ENCODE measurements at regions not wholly inside any gene's neighbourhood (a gene's known extent, or its start where the extent isn't known, plus 50 kb on each side); places are given as distances from the start of the nearest gene placed in this dataset.

DNA sequence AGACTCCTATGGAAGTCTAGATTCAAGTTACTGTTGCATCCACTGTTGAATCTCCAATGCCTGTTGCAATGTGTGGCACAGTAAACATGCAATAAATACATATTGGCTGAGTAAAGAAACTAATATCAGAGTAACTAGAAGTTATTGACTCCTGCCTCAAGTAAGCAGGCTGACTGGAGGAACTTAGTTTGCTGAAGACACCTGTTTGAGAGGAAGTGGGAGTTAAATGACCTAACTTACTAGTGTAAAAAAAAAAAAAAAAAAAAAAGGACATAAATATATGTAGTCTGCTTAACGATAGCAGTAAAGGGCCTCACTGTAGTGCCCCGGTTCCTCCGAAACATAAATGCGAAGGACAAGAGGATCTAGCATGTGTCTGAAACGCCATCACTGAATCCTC, 249.8 kb upstream of the PRDM1 start:
- no peak for TF ChIP-seq YY1 (IDR thresholded peaks at IDR 0.05; ENCODE audit: insufficient read depth, insufficient read length)
- TF ChIP-seq SUZ12 (IDR thresholded peaks at IDR 0.05; ENCODE audit: extremely low read depth, insufficient read depth, insufficient read length), result no peak
- no peak for TF ChIP-seq ZNF274 (IDR thresholded peaks at IDR 0.05; ENCODE audit: low read depth, low read length)
